Neural crest cell (in vitro differentiated cells): ENCODE measurements at regions not wholly inside any gene's neighbourhood (a gene's known extent, or its start where the extent isn't known, plus 50 kb on each side); places are given as distances from the start of the nearest gene placed in this dataset.
"Not testable (repeated sequence)": the region's sequence is repeated elsewhere in the genome, so short reads cannot be mapped to it uniquely, and the experiment has no call there.

ENCODE experiments used
- DNase-seq: peaks from one replicate; pipeline ENCODE4 v3.0.0; 2021; ENCODE audit warnings: low read depth, mixed read lengths, low spot score
- H3K27ac Mint-ChIP-seq: one replicate; pipeline ENCODE4 v1.8.0; 2021; ENCODE audit warnings: mild to moderate bottlenecking, mixed read lengths; ENCODE audit not compliant: unreplicated experiment
- H3K27me3 Mint-ChIP-seq: 2 replicates; pipeline ENCODE4 v1.8.0; 2021; ENCODE audit warnings: low read depth, mild to moderate bottlenecking, mixed read lengths
- H3K36me3 Mint-ChIP-seq: 2 replicates; pipeline ENCODE4 v1.8.0; 2021; ENCODE audit warnings: low read depth, mild to moderate bottlenecking, mixed read lengths
- H3K4me1 Mint-ChIP-seq: 2 replicates; pipeline ENCODE4 v1.8.0; 2021; ENCODE audit warnings: mixed read lengths
- H3K4me3 Mint-ChIP-seq: one replicate; pipeline ENCODE4 v1.8.0; 2021; ENCODE audit warnings: mild to moderate bottlenecking, mixed read lengths
- H3K9me3 Mint-ChIP-seq: 2 replicates; pipeline ENCODE4 v1.8.0; 2021; ENCODE audit warnings: mixed read lengths
- CTCF ChIP-seq: fragments of 200-600 bp; sonication (generic); conservative IDR thresholded peaks from 2 replicates; pipeline ENCODE4 v1.5.0; 2021; ENCODE audit warnings: antibody characterized with exemption, mild to moderate bottlenecking

GRCh38 chr10:114749014-114749413 lies 72.6 kb upstream of the FHIP2A start:
- no peak overlapping the region for H3K4me3 Mint-ChIP-seq
- no peaks in the 10 kb centered on the region for H3K4me1 Mint-ChIP-seq
- no peak overlapping the region for H3K27ac Mint-ChIP-seq
- H3K9me3 Mint-ChIP-seq, result peaks cover 9% of the 10 kb centered on the region
- DNase-seq, result no peak
- no peaks in the 10 kb centered on the region for H3K36me3 Mint-ChIP-seq
- no peak for TF ChIP-seq CTCF
- H3K27me3 Mint-ChIP-seq, result no peaks in the 10 kb centered on the region

GRCh38 chr10:114749510-114749909 lies 72.1 kb upstream of the FHIP2A start:
- Mint-ChIP-seq H3K4me3 (no peak overlapping the region), H3K36me3 (no peaks in the 10 kb centered on the region), H3K4me1 (no peaks in the 10 kb centered on the region), H3K27me3 (peaks cover 2% of the 10 kb centered on the region), H3K9me3 (peaks cover 9% of the 10 kb centered on the region), H3K27ac (no peak overlapping the region)
- DNase-seq, result no peak
- no peak for TF ChIP-seq CTCF

- Mint-ChIP-seq H3K9me3 (peaks cover 5% of the 10 kb centered on the region), H3K4me1 (no peaks in the 10 kb centered on the region), H3K36me3 (no peaks in the 10 kb centered on the region), H3K27me3 (peaks cover 2% of the 10 kb centered on the region), H3K4me3 (no peak overlapping the region), H3K27ac (no peak overlapping the region)
- no peak for DNase-seq
- TF ChIP-seq CTCF, result no peak
Measured at GRCh38 chr10:114751856-114752255, 69.7 kb upstream of the FHIP2A start.

- not testable (repeated sequence) for DNase-seq, H3K9me3 Mint-ChIP-seq, H3K27me3 Mint-ChIP-seq, H3K4me1 Mint-ChIP-seq, H3K36me3 Mint-ChIP-seq, H3K27ac Mint-ChIP-seq, H3K4me3 Mint-ChIP-seq
Measured at GRCh38 chr10:114752570-114752969, 69.0 kb upstream of the FHIP2A start.

GRCh38 chr10:114753126-114753525 lies 68.5 kb upstream of the FHIP2A start:
- no peaks in the 10 kb centered on the region for H3K4me1 Mint-ChIP-seq
- DNase-seq, result no peak
- H3K36me3 Mint-ChIP-seq, result no peaks in the 10 kb centered on the region
- H3K27me3 Mint-ChIP-seq, result peaks cover 2% of the 10 kb centered on the region
- no peak for TF ChIP-seq CTCF
- no peak overlapping the region for H3K27ac Mint-ChIP-seq
- no peak overlapping the region for H3K4me3 Mint-ChIP-seq
- peaks cover 5% of the 10 kb centered on the region for H3K9me3 Mint-ChIP-seq

- Mint-ChIP-seq H3K9me3 (peaks cover 5% of the 10 kb centered on the region), H3K4me1 (no peaks in the 10 kb centered on the region), H3K4me3 (no peak overlapping the region), H3K27me3 (peaks cover 2% of the 10 kb centered on the region), H3K36me3 (no peaks in the 10 kb centered on the region), H3K27ac (no peak overlapping the region)
- TF ChIP-seq CTCF, result no peak
- DNase-seq, result no peak
Measured at GRCh38 chr10:114754445-114755320, 66.9 kb upstream of the FHIP2A start.
